D721Med (cell line): ENCODE measurements at regions not wholly inside any gene's neighbourhood (a gene's known extent, or its start where the extent isn't known, plus 50 kb on each side); places are given as distances from the start of the nearest gene placed in this dataset.

Experiments used
- DNase-seq: peaks from one replicate; pipeline ENCODE4 v3.0.0; 2011; ENCODE audit warnings: low spot score; ENCODE audit not compliant: insufficient read length
- FAIRE-seq: peaks from 2 replicates; lab custom pipeline; 2011; peaks lifted over from hg19 to GRCh38; lab: Jason Lieb, UNC
- CTCF ChIP-seq: IDR thresholded peaks from 2 replicates; pipeline ENCODE4 v1.5.1; 2012; ENCODE audit warnings: mild to moderate bottlenecking, control low read depth; ENCODE audit not compliant: insufficient read depth; ENCODE audit errors: missing control alignments

- FAIRE-seq, result no peak
- no peak for DNase-seq
- TF ChIP-seq CTCF, result no peak
Observed at GRCh38 chr3:135328036-135328435, 533.0 kb downstream of the EPHB1 start.

- FAIRE-seq, result no peak
- TF ChIP-seq CTCF, result no peak
Observed at GRCh38 chr3:135329479-135329878, 534.4 kb downstream of the EPHB1 start.

GRCh38 chr3:135337192-135337591 is 542.1 kb downstream of the EPHB1 start:
- DNase-seq (no peak), FAIRE-seq (no peak)
- no peak for TF ChIP-seq CTCF

More at GRCh38 chr3:135329479-135329878, 534.4 kb downstream of the EPHB1 start:
- no peak for DNase-seq

- DNase-seq, result no peak
- TF ChIP-seq CTCF, result no peak
- no peak for FAIRE-seq
Observed at GRCh38 chr3:135348690-135349089, 553.6 kb downstream of the EPHB1 start.

- DNase-seq, result no peak
- no peak for TF ChIP-seq CTCF
- FAIRE-seq, result no peak
Observed at GRCh38 chr3:135349254-135349948, 554.3 kb downstream of the EPHB1 start.

GRCh38 chr3:135352213-135352612 is 557.2 kb downstream of the EPHB1 start:
- no peak for DNase-seq
- TF ChIP-seq CTCF, result no peak
- no peak for FAIRE-seq

- no peak for TF ChIP-seq CTCF
- DNase-seq, result no peak
- no peak for FAIRE-seq
Observed at GRCh38 chr3:135362889-135363288, 567.8 kb downstream of the EPHB1 start.
